ENCODE measurements at regions not wholly inside any gene's neighbourhood (a gene's known extent, or its start where the extent isn't known, plus 50 kb on each side); places are given as distances from the start of the nearest gene placed in this dataset.

DNA sequence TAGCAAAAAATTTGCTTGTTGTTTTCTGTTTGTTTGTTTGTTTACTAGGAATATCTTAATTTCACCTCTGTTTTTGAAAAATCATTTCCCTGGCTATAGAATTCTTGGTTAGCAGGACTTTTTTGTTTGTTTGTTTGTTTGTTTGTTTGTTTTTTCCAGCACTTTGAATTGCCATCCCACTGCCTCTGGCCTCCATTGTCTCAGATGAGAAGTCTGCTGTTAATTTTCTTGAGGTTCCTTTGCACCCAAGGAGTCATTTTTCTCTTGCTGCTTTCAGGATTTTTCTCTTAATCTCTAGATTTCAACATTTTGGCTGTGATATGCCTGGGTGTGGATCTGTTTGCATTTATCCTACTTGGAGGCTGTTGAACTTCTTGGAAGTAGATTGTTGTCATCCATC, 105.7 kb downstream of the FOXL3 start:
- DNase-seq (ENCODE audit: low read depth) (no peak), FAIRE-seq (no peak)
- H3K4me3 ChIP-seq (ENCODE audit: low read depth, low read length): no peak overlapping the region
- no peaks in the 10 kb centered on the region for H3K27me3 ChIP-seq (ENCODE audit: control insufficient read depth, insufficient read depth, low read length)
- TF ChIP-seq, protein P1, sequence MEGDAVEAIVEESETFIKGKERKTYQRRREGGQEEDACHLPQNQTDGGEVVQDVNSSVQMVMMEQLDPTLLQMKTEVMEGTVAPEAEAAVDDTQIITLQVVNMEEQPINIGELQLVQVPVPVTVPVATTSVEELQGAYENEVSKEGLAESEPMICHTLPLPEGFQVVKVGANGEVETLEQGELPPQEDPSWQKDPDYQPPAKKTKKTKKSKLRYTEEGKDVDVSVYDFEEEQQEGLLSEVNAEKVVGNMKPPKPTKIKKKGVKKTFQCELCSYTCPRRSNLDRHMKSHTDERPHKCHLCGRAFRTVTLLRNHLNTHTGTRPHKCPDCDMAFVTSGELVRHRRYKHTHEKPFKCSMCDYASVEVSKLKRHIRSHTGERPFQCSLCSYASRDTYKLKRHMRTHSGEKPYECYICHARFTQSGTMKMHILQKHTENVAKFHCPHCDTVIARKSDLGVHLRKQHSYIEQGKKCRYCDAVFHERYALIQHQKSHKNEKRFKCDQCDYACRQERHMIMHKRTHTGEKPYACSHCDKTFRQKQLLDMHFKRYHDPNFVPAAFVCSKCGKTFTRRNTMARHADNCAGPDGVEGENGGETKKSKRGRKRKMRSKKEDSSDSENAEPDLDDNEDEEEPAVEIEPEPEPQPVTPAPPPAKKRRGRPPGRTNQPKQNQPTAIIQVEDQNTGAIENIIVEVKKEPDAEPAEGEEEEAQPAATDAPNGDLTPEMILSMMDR (IDR thresholded peaks at IDR 0.05; ENCODE audit: insufficient read depth, low read length, severe bottlenecking): no peak
- H3K36me3 ChIP-seq (ENCODE audit: control insufficient read depth, insufficient read depth, low read length): no peaks in the 10 kb centered on the region

DNA sequence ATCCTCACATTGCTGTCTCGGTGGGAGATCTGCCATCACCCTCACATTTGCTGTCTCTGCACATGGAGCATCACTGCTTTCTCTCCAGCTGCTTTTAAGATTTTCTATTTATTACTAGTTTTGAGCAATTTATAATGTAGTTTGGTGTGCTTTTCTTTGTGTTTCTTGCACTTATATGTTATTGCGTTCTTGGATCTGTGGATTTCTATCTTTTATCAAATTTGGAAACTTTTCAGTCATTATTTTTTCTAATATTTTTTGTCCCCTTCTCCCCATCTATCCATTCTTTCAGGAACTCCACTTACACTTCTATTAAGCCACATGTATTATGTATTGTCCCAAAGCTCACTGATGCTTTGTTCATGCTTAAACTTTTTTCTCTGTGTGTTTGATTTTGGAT, 108.9 kb downstream of the FOXL3 start:
- no peak for DNase-seq (ENCODE audit: low read depth)
- no peaks in the 10 kb centered on the region for H3K27me3 ChIP-seq (ENCODE audit: control insufficient read depth, insufficient read depth, low read length)
- FAIRE-seq: no peak
- no peaks in the 10 kb centered on the region for H3K36me3 ChIP-seq (ENCODE audit: control insufficient read depth, insufficient read depth, low read length)
- no peak overlapping the region for H3K4me3 ChIP-seq (ENCODE audit: low read depth, low read length)
- TF ChIP-seq, protein P1 (IDR thresholded peaks at IDR 0.05; ENCODE audit: insufficient read depth, low read length, severe bottlenecking): no peak

DNA sequence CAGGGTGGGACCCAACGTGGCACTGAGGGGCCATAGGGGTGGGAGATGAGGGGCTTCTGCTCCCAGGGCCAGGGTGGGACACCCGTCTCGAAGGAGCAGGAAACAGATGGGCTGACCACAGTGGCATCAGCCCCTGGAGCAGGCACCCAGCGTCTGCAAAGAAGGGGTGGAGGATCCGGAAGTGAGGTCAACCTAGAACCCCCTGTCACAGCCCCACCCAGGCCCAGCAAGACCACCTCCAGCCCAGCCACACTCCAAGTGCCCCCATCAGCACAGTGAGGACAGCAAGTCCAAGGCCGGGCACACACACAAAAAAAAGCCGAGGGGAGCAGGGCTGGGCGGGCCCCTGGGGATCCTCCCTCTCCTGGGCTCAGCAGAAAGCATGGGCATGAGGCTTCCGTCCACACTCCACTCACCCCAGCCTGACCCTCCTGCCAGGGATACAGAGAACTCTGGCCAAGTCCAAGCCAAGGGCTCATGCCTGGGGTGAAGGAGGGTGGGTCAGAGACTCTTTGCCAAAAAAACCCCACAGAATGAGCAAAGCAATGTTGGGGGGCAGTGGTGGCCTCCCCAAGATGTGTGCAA, 111.0 kb downstream of the FOXL3 start:
- FAIRE-seq: no peak
- DNase-seq (ENCODE audit: low read depth): no peak
- H3K36me3 ChIP-seq (ENCODE audit: control insufficient read depth, insufficient read depth, low read length): no peaks in the 10 kb centered on the region
- H3K4me3 ChIP-seq (ENCODE audit: low read depth, low read length): no peak overlapping the region
- H3K27me3 ChIP-seq (ENCODE audit: control insufficient read depth, insufficient read depth, low read length): peaks cover 6% of the 10 kb centered on the region
- TF ChIP-seq, protein P1 (IDR thresholded peaks at IDR 0.05; ENCODE audit: insufficient read depth, low read length, severe bottlenecking): no peak

DNA sequence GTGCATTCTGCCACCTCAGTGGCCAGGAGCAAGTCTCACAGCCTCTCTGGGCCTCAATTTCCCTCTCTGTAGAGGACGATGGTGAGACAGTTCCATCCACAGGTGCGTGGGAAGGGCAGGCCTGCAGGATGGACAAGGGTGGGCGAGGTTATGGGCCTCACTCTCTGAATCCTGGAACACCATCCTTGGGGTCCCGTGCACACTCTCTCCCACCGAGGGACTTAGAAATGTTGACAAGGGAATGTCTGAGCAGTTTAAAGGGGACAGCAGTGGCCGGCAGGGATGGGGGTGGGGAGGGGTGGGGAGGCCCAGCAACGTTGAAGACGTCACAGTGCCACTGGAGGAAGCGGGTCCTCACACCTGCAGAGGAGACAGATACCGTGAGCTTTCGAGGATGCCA, 111.5 kb downstream of the FOXL3 start:
- FAIRE-seq: no peak
- no peak overlapping the region for H3K4me3 ChIP-seq (ENCODE audit: low read depth, low read length)
- H3K36me3 ChIP-seq (ENCODE audit: control insufficient read depth, insufficient read depth, low read length): no peaks in the 10 kb centered on the region
- TF ChIP-seq, protein P1 (IDR thresholded peaks at IDR 0.05; ENCODE audit: insufficient read depth, low read length, severe bottlenecking): no peak
- DNase-seq (ENCODE audit: low read depth): no peak
- H3K27me3 ChIP-seq (ENCODE audit: control insufficient read depth, insufficient read depth, low read length): peaks cover 6% of the 10 kb centered on the region

DNA sequence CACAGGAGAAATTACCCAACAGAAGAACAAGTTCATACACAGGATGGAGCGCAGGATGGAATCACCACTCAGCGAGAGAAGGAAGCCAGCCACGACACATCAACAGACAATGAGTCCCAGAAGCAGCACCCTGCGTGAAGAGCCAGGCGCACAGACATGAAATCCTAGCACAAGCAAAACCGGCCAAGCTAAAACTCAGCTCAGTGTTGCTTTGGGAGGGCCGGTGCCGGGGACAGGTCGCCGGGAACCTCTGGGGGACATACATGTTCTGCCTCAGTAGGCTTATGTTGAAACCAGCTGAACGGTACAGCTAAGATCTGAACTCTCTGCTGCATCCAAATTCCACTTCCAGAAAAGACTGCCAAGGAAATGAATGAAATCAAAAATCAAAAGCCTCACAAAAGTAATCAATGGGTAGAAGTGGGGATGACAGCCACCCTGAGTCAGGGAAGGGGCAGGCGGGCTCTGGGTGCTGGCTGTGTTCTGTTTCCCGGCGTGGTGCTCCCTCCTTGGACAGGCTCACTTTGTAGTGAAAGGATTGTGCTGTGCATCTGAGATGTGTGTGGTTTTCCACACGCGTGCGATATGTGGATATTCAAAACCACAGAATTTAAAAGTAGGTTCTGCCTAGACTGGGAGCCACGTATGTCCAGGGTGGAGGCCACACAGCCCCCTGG, 114.7 kb downstream of the PDGFA start:
- Histone ChIP-seq H3K36me3 (ENCODE audit: control insufficient read depth, insufficient read depth, low read length) (no peaks in the 10 kb centered on the region), H3K4me3 (ENCODE audit: low read depth, low read length) (no peak overlapping the region), H3K27me3 (ENCODE audit: control insufficient read depth, insufficient read depth, low read length) (peaks cover 9% of the 10 kb centered on the region)
- FAIRE-seq (no peak), DNase-seq (ENCODE audit: low read depth) (peak; percentile 13)
- TF ChIP-seq, protein P1 (IDR thresholded peaks at IDR 0.05; ENCODE audit: insufficient read depth, low read length, severe bottlenecking): no peak
